ENCODE measurements at regions not wholly inside any gene's neighbourhood (a gene's known extent, or its start where the extent isn't known, plus 50 kb on each side); places are given as distances from the start of the nearest gene placed in this dataset.
"Not testable (repeated sequence)": the region's sequence is repeated elsewhere in the genome, so short reads cannot be mapped to it uniquely, and the experiment has no call there.

DNA sequence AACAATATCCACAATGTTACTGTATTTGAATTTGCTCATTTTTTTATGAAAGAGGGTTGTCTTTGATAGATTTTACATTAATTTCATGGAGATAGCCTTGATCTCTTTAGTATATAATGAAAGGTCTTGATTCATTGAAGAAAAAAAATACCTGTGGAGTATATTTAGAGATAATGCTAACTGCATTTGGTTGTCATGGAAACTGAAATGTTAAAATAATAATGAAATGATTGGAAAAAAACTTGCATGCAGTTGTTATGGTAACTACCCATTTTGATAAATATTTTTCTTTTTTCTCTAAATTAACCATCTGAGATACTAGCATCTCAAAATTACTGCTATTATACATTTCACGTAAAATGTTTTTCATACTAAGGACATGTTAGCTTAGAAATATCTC, 712.7 kb upstream of the FAM98A start:
- DNase-seq (ENCODE audit: low read depth in 2 of 2): no peak

DNA sequence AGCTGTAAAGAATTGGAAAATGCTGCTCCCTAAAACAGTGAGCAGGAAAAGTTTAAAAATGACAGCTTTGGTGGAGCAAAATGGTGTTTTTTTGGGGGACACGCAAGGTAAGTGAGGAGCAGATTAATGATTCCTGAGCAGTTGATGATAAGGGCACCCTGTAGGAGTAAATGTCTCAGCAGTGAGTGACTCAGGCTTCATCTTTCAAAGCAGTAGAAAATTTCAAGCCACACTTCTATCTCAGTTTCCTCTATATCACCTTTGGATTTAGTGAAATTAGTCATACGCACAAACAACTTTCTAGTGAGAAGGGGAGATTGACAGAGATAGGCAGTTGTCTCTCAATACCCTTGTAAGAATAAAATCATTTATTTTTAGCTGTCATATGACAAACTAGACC, 709.0 kb upstream of the FAM98A start:
- no peak for DNase-seq (ENCODE audit: low read depth in 2 of 2)

DNA sequence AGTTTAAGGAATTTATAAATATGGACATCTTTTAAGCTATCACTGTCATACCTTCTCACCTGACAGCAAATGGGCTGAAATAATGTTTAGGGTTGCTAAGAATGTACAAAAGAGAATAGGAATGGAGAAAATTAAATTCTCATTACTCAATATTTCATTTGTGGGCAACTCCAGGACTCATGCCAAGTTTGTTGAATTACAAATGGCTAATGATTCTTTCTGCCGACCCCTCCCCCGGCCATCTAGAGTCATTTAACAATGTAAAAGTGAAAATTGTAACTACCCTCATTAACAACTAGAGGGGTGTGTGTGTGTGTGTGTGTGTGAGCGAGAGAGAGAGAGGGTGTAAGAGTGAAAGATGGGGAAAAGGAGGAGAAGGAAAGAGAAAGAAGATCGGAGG, 708.5 kb upstream of the FAM98A start:
- DNase-seq (ENCODE audit: low read depth in 2 of 2): no peak

DNA sequence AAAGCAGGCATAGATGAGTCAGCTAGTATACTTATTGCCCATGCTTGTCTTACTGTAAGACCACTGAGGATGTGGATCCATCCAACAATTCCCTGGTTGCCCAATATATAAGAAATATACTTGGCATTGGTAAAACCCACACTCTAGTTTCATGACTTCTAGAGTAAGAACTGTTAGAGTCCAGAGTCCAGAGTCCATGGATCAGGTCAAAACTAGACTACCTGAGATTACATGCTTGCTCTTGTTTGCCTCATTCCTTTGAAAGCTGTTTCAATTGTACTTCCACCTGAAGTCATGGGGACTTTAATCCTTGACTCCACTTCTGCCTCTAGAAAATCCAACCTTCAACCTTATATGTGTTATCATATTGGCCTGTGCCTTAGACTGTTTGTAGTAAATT, 707.6 kb upstream of the FAM98A start:
- DNase-seq (ENCODE audit: low read depth in 2 of 2): no peak

DNA sequence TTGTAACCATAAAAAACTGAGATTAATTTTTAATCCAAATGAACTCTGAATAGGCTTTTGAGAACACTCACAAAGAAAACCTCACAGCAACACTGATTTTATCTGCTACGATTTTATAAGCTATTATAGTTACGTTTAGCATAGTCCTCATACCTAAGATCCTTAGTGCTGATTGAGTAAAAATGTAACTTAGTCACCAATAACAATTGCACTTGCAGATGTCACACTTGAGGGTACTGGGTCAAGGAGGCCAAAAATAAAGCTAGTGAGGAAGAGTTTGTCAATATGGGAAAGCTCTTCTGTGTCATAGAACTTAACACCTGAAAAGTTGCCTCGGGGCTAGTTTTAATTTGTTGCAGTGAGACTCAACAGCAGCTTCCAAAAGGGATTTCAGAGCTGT, 706.5 kb upstream of the FAM98A start:
- DNase-seq (ENCODE audit: low read depth in 2 of 2): no peak

DNA sequence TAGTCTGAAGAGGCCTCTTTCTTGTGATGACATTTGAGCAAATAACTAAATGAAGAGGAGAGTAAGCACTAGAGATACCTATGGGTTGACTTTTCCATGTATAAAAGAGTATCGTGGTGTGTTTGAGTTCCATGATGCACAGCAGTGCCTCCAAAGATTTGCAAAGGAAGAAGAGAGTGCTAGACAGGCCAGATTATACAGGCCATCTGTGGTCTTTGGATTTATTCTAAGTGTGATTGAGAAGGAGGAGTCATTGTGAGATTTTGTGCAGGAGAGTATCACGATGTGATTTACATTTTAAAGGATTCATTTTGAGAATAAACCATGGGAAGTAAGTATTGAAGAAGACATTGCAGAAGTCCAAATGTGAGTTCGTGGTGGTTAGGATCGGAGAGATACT, 695.9 kb upstream of the FAM98A start:
- no peak for DNase-seq (ENCODE audit: low read depth in 2 of 2)

DNA sequence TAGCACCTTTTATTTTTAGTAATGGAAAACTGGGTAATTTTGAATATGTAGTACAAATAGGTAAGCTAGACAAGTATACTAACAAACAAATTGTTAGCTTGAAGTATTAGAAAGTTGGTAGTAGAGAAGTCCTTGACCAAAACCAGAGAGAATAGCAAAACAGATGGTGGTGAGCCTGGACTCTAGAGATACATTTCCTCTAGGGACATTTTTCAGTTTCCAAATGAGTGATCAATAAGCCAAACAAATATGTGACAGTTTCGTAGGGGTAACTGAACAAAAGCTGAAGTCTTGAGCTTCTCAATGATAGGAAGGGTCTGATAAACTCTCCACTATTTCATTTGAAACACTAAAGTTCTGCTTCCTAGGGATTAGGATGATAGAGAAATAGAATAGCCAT, 692.0 kb upstream of the FAM98A start:
- DNase-seq (ENCODE audit: low read depth in 2 of 2): no peak

DNA sequence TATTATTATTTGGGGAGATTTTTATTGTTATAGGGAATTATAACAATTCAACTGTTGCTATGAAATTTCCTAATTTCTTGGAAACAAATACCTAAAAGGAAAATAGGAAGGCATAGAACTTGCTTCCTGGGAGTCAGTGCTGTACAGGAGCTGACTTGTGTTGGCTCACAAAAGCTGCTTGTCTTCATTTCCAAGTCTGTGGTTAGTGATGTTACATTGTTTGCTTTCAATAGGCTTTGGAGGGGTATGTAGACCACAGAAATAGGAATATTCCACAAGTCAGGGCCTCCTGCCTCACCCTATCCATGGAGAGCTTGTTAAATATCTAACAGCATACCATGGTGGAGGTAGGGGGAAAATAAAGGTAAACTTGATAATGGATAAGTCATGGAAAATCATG, 688.9 kb upstream of the FAM98A start:
- DNase-seq (ENCODE audit: low read depth in 2 of 2): no peak

DNA sequence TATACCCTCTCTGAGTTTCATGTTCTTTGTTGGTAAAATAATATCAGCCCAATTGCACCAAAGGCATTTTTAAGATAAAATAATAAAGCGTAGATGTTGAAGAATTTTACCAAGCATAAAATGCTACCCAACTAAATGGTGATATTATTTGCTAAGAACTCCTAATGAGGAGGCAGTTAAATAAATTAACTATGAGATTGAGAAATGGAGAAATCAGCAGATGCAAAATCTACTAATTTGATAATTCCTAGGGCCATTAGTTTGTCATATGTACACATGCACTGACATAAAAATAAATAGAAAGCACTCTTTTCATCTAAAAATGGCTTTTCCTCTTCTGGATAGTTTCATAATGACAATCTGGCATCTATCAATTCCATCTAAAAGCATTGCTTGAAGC, 681.5 kb upstream of the FAM98A start:
- no peak for DNase-seq (ENCODE audit: low read depth in 2 of 2)

DNA sequence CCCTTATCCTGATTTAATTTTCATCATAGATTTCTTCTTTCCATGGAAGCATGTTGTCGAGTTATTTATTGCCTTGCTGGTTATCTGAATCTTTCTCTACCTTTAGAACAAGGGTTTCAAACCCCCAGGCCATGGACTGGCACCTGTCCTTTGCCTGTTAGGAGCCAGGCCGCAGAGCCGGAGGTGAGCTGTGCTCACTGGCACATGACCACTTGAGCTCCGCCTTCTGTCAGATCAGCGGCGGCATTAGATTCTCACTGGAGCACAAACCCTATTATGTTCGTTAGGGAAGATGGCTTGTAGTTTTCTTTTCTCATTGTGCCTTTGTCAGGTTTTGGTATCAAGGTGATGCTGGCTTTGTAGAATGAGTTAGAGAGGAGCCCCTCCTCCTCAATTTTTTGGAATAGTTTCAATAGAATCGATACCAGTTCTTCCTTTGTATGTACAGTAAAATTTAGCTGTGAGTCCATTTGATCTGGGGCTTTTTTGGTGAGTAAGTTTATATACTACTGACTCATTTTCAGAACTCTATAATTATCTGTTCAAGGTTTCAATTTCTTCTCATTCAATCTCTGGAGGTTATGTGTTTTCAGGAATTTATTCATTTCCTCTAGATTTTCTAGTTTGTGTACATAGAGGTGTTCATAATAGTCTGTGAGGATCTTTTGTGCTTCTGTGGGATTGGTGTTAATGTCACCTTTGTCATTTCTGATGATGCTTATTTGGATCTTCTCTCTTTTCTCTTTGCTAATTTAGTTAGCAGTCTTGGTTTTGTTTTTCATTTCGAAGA, 668.0 kb upstream of the FAM98A start:
- DNase-seq (ENCODE audit: low read depth in 2 of 2): no peak

DNA sequence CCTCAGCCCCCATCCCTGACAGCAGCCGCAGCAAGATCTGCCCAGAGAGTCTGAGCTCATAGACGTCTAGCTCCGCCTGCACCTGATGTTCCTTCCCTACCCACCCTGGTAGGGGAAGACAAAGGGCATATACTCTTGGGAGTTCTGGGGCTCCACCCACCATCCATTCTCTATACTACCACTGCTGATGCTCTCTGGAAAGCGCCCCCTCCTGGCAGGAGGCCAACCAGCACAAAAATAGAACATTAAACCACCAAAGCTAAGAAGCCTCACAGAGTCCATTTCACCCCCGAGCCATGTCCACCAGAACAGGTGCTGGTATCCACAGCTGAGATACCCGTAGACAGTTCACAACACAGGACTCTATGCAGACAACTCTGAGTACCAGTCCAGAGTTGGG, 662.6 kb upstream of the FAM98A start:
- no peak for DNase-seq (ENCODE audit: low read depth in 2 of 2)

DNA sequence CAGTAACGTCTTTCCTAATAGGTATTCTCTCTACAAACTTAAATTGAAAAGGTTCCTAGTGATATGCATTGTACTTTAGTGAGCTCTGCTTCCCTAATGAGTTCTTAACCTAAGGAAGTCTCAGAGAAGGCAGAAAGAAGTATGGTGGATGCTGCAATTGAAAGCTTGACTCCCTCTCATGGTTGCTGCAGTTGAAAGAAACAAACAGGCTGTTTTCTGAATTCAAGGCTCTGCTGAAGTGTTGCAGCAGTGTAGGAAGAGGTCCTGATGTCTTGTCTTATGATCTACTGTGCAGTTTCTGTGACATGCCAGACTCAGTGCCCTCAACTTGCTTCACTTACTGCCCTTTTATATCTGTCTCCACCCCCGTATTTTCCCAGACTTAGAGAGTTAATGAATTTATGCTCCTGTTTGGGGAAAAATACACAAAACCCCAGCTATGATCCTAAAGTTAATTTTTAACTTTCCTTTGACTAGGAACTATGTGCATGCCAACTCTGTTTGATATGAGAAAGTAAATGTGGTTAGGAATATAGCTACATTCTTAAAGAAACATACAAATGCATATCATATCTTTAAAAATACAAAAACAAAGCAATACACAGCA, 655.3 kb upstream of the FAM98A start:
- DNase-seq (ENCODE audit: low read depth in 2 of 2): no peak

DNA sequence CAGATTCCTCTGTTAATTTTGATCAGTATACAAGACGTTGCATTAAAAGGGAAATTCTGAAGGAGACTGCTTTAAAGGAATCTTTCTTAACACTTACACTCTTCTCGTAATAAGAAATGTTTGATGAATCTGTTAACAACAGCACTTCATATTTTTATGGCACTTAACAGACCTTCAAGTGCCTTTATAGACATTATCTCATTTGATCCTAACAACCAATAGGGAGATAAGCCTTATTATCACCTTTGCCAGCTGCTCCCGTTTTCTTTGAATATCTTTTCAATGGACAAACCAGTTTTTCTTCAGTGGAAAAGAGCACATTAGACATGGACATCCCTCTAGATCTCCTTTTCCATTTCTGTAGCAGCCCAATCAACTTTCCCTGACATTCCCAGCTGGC, 653.0 kb upstream of the FAM98A start:
- DNase-seq (ENCODE audit: low read depth in 2 of 2): no peak

DNA sequence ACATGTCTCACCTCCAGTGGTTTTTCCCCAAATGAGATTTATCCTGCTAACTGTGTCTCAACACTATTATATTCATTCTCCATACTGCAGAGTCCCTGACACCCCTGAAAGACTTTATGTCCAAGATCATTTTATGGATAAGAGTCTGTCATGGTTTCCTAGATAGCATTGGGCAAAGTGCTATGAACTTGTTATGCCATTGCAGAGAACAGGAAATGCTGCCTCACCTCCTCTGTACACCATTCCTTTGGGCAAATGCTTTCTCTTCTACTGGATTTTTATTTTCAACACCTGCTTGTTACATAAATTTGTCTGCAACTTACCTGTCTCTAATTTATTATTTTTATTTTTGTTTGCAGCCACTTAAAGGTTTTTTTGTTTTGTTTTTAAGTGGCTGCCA, 652.5 kb upstream of the FAM98A start:
- no peak for DNase-seq (ENCODE audit: low read depth in 2 of 2)

DNA sequence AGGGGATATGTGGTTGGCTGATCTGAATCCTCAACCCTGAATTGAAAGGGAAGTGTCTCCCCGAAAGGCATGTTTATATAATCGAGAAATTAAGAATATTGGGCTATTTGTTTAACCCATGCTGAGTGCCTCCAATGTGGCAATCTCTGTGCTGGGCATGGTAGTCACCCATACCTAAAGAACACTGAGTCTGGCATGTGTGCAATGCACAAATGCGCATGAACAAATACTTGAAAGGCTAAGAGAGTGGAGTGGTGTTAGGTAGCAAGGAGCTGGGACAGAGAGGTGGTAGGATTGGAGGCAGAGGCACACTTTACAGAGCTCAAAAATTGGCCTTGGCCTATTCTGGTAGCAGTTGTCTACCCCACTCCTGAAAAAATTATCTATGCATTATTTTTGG, 645.1 kb upstream of the FAM98A start:
- no peak for DNase-seq (ENCODE audit: low read depth in 2 of 2)

DNA sequence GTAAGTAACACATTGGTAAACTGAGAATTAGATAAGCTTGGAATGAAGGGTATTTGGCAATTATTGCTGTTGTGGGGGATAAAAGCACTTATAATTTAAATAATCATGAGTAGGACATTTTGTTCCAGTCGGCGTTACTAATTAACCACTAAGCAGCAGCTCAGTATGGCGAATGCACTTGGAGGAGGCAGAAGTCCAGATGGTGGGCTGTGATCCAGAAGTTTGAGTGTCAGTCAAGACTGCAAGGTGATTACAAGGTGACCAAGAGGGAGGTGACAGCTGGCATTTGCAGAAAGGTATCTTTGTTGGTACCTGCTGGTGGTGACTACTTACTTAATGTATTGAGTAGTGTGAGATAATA, 643.6 kb upstream of the FAM98A start:
- DNase-seq (ENCODE audit: low read depth in 2 of 2): no peak

DNA sequence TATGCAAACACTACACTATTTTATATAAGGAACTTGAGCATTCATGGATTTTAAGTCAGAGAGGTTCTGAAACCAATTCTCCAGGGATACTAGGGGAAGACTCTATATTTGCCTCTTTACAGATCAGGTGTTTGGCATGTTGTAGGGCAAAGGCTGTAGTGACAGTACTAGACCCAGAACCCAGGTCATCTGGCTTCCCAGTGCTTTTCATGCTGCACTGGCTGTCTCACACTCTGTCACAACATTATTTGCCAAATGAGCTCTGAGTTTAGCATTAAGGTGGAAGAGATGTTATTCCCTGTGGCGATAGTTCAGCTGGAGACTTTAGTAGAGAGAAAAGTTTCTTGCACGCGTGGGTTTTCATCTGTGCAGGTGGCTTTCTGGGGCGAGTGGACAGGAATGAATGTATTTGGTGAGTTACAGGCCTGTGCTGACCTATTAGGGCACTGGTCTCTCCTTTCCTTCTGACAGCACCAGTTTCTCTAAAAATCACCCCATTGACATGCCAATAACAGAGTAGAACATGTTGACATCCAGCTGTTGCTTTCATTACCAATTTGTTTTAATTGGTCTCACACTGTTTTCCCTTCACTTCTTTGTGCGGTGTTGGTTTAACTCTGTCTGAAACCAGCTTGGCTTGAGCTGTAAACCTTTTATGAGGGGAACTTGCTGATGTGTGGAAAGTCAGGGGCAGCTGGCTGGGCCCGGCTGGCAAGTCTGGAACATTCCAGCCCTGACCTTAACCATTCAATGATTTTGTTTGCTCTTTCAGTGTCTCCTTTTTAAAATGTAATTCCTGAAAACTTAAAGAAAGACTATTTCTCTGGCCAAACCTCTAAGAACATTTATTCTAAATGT, 643.0 kb upstream of the FAM98A start:
- DNase-seq (ENCODE audit: low read depth in 2 of 2): no peak

DNA sequence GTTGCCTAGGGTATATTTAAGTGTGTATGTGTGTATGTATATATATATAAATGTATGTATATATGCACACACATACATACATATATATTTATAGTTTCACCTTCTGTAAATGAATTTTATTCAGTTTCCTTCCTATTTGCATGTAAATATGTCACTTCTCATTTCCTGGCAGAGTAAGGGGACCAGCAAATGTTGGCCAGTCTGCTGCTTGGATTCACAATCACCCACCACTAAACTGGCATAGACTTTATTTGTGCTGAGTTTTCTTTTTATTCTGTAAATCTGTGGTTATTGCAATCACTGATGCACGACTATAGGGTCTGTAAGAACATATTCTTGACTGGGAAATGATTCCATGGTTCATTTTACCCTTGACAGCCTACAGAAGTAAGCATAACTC, 640.4 kb upstream of the FAM98A start:
- no peak for DNase-seq (ENCODE audit: low read depth in 2 of 2)

DNA sequence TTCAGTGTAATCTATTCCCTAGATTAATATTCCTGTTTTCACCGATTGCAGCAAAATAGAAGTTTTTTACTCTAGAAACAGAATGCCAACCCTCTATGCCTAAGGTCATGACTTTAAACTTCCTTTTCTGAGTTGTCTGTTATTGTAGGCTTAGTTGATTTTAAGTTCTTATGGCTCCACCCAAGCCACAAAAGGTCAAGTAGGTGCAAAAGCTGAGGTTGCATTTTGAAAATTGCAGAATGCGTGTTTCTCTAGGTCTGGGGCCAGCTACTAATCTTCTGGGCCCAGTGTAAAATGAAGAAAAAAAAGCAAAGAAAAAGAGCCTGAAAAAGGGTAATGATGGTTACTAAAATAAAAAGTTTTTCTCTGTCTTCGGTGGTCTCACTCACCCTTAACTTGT, 635.7 kb upstream of the FAM98A start:
- DNase-seq (ENCODE audit: low read depth in 2 of 2): no peak

DNA sequence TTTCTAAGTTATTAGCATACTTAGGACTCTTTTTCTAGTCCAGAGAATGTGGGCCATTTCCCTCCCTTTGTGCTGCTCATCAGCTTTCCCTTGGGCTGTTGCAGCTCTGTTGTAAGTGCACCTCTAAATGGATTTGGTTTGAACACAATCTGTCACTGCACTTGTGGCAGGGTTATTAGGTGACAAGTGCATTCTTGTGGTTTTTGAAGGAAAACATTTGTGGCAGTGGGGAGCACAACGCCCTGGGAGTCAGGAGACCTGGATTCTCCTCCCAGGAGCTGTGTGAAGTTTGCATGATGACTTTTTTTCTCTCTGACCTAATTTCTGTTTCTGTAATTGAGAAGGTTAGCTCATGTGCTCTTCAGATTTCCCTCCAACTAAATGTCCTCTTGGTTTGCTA, 630.9 kb upstream of the FAM98A start:
- DNase-seq (ENCODE audit: low read depth in 2 of 2): no peak

DNA sequence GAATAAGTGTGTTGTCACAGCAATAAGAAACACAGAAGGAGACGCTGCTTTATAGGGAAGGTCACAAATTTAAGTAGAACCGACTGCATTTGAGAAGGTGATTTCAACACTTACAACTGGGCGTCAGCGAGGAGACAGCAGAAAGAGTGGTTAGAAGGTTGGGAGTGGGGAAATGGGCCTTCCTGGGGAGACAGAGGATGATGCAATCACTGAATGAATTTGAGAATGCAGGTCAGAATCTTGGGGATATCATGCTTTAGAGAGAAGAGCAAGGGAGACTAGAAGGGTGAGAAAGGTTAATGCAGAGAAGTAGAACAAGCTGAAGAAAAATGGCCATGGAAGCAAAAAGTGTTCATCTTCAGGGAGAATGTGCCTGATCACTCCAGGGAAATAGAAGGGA, 616.1 kb upstream of the FAM98A start:
- no peak for DNase-seq (ENCODE audit: low read depth in 2 of 2)

DNA sequence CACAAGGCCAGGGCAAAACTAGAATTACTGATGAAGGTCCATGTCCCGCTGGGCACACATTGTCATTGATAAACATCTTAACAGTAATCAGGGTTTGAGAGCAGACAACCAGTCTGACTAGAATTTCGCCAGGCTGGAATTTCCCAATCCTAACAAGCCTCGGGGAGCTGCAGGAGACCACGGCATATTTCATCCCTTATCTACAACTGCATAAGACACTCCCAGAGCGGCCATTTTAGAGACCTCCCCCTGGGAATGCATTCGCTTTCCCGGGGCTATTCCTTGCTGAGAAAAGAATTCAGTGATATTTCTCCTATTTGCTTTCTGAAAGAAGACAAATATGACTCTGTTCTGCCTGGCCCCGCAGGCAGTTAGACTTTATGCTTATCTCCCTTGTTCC, 611.3 kb upstream of the FAM98A start:
- DNase-seq (ENCODE audit: low read depth in 2 of 2): not testable (repeated sequence)

DNA sequence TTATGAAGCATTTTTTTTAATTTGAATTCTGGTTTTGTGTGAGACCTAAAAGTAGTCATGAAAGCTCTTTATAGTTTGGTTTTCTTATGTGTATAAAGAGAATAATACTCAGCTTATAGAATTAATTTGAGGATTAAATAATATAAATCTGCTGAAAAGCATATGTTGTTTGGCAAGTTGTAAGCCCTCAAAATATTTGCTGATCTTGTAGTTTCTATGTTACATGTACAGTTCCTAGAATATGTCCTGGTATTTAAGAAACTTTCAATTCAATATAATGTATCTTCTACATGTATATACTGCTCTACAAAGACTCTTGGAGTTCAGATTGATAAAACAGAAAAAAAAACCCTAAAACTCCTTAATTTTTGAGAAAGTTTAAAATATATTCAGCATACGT, 605.5 kb upstream of the FAM98A start:
- DNase-seq (ENCODE audit: low read depth in 2 of 2): no peak

All from stimulated activated CD4-positive, alpha-beta T cell treated with anti-CD3 and anti-CD28 coated beads, Interleukin-1b, Interleukin-23, amount 100 ng/mL, for 1 hour (primary cell).